AG04449 (cell line): ENCODE measurements at regions not wholly inside any gene's neighbourhood (a gene's known extent, or its start where the extent isn't known, plus 50 kb on each side); places are given as distances from the start of the nearest gene placed in this dataset.
"Not testable (repeated sequence)": the region's sequence is repeated elsewhere in the genome, so short reads cannot be mapped to it uniquely, and the experiment has no call there.

ENCODE experiments used
- CTCF ChIA-PET: fragments of 350-600 bp; formaldehyde crosslinking; extraction: SDS; loops from one replicate; lab custom pipeline; 2021; ENCODE audit warnings: antibody characterized with exemption; lab: Yijun Ruan, JAX
- POLR2A ChIA-PET: fragments of 400-600, 350-600 bp; formaldehyde crosslinking; extraction: SDS; loops from one replicate; lab custom pipeline; 2020; ENCODE audit warnings: antibody characterized with exemption, inconsistent platforms; lab: Yijun Ruan, JAX
- DNase-seq: peaks from one replicate; pipeline ENCODE4 v3.0.0-alpha.2; 2010; ENCODE audit warnings: low read depth, low spot score
- H3K4me3 ChIP-seq: 2 replicates; pipeline ENCODE4 v1.5.1; 2011; ENCODE audit warnings: low read depth, mild to moderate bottlenecking, control low read depth, low read length
- CTCF ChIP-seq: IDR thresholded peaks from one replicate; pipeline ENCODE4 v1.5.1; 2011; ENCODE audit warnings: mild to moderate bottlenecking, moderate library complexity, low read length, control low read depth, inconsistent platforms; ENCODE audit not compliant: insufficient read depth; ENCODE audit errors: missing control alignments

DNA sequence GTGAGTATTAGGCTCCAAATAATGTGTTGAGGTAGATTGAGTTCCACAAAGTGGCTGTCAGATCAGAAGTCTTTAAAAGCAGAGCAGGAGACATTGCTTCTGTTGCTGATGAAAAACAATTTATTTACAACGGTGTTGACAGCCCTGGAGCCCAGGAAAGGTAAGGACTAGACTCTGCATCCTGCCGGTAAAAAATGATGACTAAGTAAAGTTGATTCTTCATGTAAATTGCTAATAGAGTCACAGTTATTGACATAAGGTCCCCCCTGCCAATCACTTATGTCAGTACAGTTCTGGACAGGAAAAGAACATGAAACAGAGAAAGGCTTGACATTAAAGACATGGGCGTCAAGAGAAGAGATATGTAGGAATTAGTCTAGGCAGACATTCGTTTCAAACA, 552.5 kb downstream of the HTR1A start:
- POLR2A ChIA-PET: no interaction called here
- H3K4me3 ChIP-seq: no peak overlapping the region
- TF ChIP-seq CTCF: no peak
- CTCF ChIA-PET: no interaction called here
- DNase-seq: no peak

- no peak for TF ChIP-seq CTCF
- ChIA-PET POLR2A (no interaction called here), CTCF (no interaction called here)
- DNase-seq: no peak
- H3K4me3 ChIP-seq: no peak overlapping the region
These were observed 553.3 kb downstream of the HTR1A start for GRCh38 chr5:63408984-63409383.

DNA sequence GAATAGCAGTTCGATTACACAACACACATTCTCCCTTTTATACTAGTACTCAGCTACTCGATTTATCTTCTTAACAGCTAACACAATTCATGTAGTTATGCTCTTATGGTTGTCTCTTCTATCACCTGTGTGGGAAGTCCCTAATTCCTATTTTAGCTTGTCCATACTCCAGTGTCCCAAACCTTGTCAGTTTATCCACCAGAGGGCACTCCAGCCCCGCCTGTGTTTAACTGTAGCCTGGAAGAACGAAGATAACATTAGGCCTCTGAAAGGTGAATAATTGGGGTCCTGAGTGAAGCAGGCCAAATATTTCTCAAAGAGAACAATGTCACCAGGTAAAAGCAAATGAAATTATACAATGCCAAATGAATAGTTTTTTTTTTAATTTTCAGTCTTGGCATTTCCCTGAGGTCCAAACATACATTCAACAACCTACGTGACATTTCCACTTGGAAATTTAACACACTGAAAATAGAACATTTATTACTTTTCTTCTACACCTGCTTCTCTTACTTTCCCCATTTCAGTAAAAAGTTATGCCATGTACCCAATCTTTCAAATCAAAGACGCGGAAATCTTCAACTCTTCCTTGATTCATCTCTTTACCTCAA, 560.7 kb downstream of the HTR1A start:
- H3K4me3 ChIP-seq: no peak overlapping the region
- ChIA-PET POLR2A (no interaction called here), CTCF (interaction anchor here (0.7 to 1.7 kb wide), 2 partner anchors 18 to 1210 kb away, joined by 3 to 6 read pairs; no protein-coding TSS in a partner anchor)
- DNase-seq: no peak
- TF ChIP-seq CTCF: peak; percentile 45

DNA sequence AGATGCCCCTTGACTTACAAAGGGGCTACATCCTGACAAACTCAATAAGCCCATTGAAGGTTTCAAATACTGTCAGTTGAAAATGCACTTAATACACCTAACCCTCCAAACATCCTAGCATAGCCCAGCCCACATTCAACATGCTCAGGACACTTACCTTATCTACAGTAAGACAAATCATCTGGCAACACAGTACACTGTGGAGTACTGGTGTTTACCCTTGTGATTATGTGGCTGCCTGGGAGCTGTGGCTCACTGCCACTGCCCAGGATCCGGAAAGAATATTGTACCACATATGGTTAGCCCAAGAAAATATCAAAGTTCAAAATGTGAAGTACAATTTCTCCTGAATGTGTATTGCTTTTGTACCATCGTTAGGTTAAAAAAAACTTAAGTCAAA, 562.2 kb downstream of the HTR1A start:
- POLR2A ChIA-PET: no interaction called here
- H3K4me3 ChIP-seq: no peak overlapping the region
- no peak for TF ChIP-seq CTCF
- DNase-seq: no peak
- CTCF ChIA-PET: interaction anchor here (1.7 kb wide), 1 partner anchor 1212 kb away, joined by 6 read pairs; no protein-coding TSS in a partner anchor

GRCh38 chr5:63398346-63398745, 563.9 kb downstream of the HTR1A start:
- CTCF ChIA-PET: no interaction called here
- no peak for DNase-seq
- POLR2A ChIA-PET: no interaction called here
- no peak for TF ChIP-seq CTCF
- no peak overlapping the region for H3K4me3 ChIP-seq

DNA sequence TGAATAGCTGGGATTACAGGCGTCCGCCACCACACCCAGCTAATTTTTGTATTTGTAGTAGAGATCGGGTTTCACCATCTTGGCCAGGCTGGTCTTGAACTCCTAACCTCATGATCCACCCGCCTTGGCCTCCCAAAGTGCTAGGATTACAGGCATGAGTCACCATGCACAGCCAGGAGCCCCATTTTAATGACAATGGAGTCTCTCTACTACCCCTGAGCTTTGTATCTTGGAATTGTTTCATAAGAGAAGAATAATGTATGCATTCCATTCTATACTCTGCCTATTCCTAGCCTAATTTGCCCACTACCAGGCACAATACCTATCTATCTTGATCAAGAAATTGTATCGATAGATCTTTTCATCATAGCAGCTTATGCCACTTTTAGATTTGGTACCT, 574.1 kb downstream of the HTR1A start:
- H3K4me3 ChIP-seq, CTCF ChIA-PET, POLR2A ChIA-PET, DNase-seq: not testable (repeated sequence)

DNA sequence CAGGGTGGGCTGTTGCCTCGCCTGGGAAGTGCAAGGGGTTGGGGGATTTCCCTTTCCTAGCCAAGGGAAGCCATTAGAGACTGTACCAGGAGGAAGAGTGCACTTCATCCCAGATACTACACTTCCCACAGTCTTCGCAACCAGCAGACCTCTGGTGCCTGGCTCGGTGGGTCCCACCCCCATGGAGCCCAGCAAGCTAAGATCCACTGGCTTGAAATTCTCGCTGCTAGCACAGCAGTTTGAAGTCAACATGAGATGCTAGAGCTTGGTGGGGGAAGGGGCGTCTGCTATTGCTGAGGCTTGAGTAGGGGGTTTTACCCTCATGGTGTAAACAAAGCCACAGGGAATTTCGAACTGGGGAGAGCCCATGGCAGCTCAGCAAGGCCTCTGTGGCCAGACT, 586.4 kb downstream of the HTR1A start:
- DNase-seq: no peak
- CTCF ChIA-PET: no interaction called here
- H3K4me3 ChIP-seq: no peak overlapping the region
- POLR2A ChIA-PET: no interaction called here
- TF ChIP-seq CTCF: no peak
